Right renal cortex interstitium (tissue), 3 donors: ENCODE measurements at regions not wholly inside any gene's neighbourhood (a gene's known extent, or its start where the extent isn't known, plus 50 kb on each side); places are given as distances from the start of the nearest gene placed in this dataset.
"Not testable (repeated sequence)": the region's sequence is repeated elsewhere in the genome, so short reads cannot be mapped to it uniquely, and the experiment has no call there.

Source experiments
- DNase-seq, 3 donors: peaks; one replicate each; pipeline ENCODE4 v3.0.0-alpha.2; 2013; ENCODE audit warnings: low read depth in 3 of 3, low spot score in 2 of 3

GRCh38 chr3:73225146-73225855 lies 163.8 kb downstream of the EBLN2 start:
- DNase-seq, result peak; percentile 29 to 36 (median 35)

GRCh38 chr3:73225991-73226390 lies 164.5 kb downstream of the EBLN2 start:
- peak in 2 of 3 donors; percentile 18 to 25 for DNase-seq

- no peak for DNase-seq
Measured at GRCh38 chr3:73228000-73228399, 166.5 kb downstream of the EBLN2 start.

- no peak for DNase-seq
Measured at GRCh38 chr3:73228437-73228836, 167.0 kb downstream of the EBLN2 start.

GRCh38 chr3:73228959-73229358 lies 167.5 kb downstream of the EBLN2 start:
- no peak for DNase-seq

GRCh38 chr3:73234354-73235014 lies 173.0 kb downstream of the EBLN2 start:
- DNase-seq, result no peak

- DNase-seq, result no peak
Measured at GRCh38 chr3:73235768-73236167, 174.3 kb downstream of the EBLN2 start.

GRCh38 chr3:73236867-73237266 lies 175.4 kb downstream of the EBLN2 start:
- DNase-seq, result no peak

GRCh38 chr3:73243740-73244139 lies 182.3 kb downstream of the EBLN2 start:
- no peak for DNase-seq

GRCh38 chr3:73245459-73245858 lies 184.0 kb downstream of the EBLN2 start:
- no peak for DNase-seq

GRCh38 chr3:73249047-73249446 lies 187.6 kb downstream of the EBLN2 start:
- DNase-seq, result no peak

GRCh38 chr3:73254062-73254461 lies 192.6 kb downstream of the EBLN2 start:
- no peak for DNase-seq

GRCh38 chr3:73255609-73256029 lies 194.2 kb downstream of the EBLN2 start:
- DNase-seq, result peak in 2 of 3 donors; percentile 21 to 38

- DNase-seq, result no peak
Measured at GRCh38 chr3:73257186-73257585, 195.7 kb downstream of the EBLN2 start.

- no peak for DNase-seq
Measured at GRCh38 chr3:73258057-73258456, 196.6 kb downstream of the EBLN2 start.

- DNase-seq, result no peak
Measured at GRCh38 chr3:73259291-73259690, 197.8 kb downstream of the EBLN2 start.

- no peak for DNase-seq
Measured at GRCh38 chr3:73259856-73260255, 198.4 kb downstream of the EBLN2 start.

- DNase-seq, result not testable (repeated sequence)
Measured at GRCh38 chr3:73266558-73266957, 205.1 kb downstream of the EBLN2 start.

- not testable (repeated sequence) for DNase-seq
Measured at GRCh38 chr3:73269126-73269525, 207.7 kb downstream of the EBLN2 start.

- DNase-seq, result no peak
Measured at GRCh38 chr3:73270839-73271483, 209.5 kb downstream of the EBLN2 start.

- no peak for DNase-seq
Measured at GRCh38 chr3:73273341-73273740, 211.9 kb downstream of the EBLN2 start.

GRCh38 chr3:73280746-73281145 lies 219.3 kb downstream of the EBLN2 start:
- no peak for DNase-seq
